ENCODE measurements at regions not wholly inside any gene's neighbourhood (a gene's known extent, or its start where the extent isn't known, plus 50 kb on each side); places are given as distances from the start of the nearest gene placed in this dataset.

DNA sequence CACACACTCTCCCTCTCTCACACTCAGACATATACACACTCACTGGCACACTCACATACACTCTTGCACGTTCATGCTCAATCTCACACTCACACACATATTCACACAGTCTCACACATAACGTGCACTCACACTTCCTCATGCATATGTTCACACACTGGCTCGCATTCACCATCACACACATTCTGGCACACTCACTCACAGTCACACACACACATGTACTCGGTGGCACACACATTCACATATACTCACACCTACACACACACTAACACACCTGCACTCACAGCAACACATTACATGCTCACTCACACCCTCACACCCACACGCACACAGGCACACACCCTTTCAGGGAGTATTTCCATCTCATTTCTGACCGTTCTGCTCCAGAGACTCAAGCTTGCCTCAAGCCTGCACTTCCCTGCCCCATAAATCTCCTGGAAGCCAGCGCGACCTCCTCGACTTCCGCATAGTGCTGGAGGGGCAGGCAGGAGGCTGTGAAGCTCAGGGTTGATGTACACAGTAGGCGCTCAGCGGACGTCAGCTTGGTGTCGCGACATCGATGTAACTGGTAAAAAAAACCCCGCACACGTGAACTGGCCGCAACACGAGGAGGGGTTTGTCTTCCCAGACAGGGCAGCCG, 66.7 kb upstream of the FOXF1 start:
- H3K79me2 ChIP-seq (ENCODE audit: insufficient read depth, low read length) = no peaks in the 10 kb centered on the region
- no peak for TF ChIP-seq FOSL1 (IDR thresholded peaks at IDR 0.05; ENCODE audit: low read depth)
- TF ChIP-seq, protein P1, sequence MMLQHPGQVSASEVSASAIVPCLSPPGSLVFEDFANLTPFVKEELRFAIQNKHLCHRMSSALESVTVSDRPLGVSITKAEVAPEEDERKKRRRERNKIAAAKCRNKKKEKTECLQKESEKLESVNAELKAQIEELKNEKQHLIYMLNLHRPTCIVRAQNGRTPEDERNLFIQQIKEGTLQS (IDR thresholded peaks at IDR 0.05) = no peak
- TF ChIP-seq, protein P2, sequence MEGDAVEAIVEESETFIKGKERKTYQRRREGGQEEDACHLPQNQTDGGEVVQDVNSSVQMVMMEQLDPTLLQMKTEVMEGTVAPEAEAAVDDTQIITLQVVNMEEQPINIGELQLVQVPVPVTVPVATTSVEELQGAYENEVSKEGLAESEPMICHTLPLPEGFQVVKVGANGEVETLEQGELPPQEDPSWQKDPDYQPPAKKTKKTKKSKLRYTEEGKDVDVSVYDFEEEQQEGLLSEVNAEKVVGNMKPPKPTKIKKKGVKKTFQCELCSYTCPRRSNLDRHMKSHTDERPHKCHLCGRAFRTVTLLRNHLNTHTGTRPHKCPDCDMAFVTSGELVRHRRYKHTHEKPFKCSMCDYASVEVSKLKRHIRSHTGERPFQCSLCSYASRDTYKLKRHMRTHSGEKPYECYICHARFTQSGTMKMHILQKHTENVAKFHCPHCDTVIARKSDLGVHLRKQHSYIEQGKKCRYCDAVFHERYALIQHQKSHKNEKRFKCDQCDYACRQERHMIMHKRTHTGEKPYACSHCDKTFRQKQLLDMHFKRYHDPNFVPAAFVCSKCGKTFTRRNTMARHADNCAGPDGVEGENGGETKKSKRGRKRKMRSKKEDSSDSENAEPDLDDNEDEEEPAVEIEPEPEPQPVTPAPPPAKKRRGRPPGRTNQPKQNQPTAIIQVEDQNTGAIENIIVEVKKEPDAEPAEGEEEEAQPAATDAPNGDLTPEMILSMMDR (IDR thresholded peaks at IDR 0.05 in 2 of 3, conservative IDR thresholded peaks at IDR 0.05 in 1 of 3; ENCODE audit: borderline replicate concordance in 1 of 3, insufficient read depth in 1 of 3, low read depth in 2 of 3, low read length in 2 of 3) = no peak
- no peaks in the 10 kb centered on the region for H3K4me1 ChIP-seq (ENCODE audit: control insufficient read depth in 1 of 2, insufficient read depth in 2 of 2, low read length in 2 of 2)
- peaks cover 13% of the 10 kb centered on the region; the same call in 1 of the 2 replicates for H3K27me3 ChIP-seq (ENCODE audit: insufficient read depth, low read length)
- no peaks in the 10 kb centered on the region for H3K36me3 ChIP-seq (ENCODE audit: control insufficient read depth in 1 of 2, insufficient read depth in 2 of 2, low read length in 2 of 2)
- no peaks in the 10 kb centered on the region for H3K9me3 ChIP-seq (ENCODE audit: control insufficient read depth in 1 of 2, insufficient read depth in 1 of 2, low read depth in 1 of 2, low read length in 2 of 2)
- no peak overlapping the region for H3K4me2 ChIP-seq (ENCODE audit: low read length)
- no peaks in the 10 kb centered on the region for H4K20me1 ChIP-seq (ENCODE audit: insufficient read depth)
- ChIA-PET POLR2A (no interaction called here), CTCF (no interaction called here), RAD21 (ENCODE audit: low non-redundant PET in 1 of 2, low total read pairs in 2 of 2, uncharacterized antibody in 2 of 2, unreplicated experiment in 2 of 2) (no interaction called here)
- no peak overlapping the region for H3K4me3 ChIP-seq (replicated peaks in 1 of 2; ENCODE audit: low read depth in 1 of 2, low read length in 2 of 2)
- ATAC-seq (no peak), DNase-seq (ENCODE audit: low read depth, low spot score) (no peak)
- H3K9ac ChIP-seq (ENCODE audit: low read length) = no peak overlapping the region
- H3K9me2 ChIP-seq (ENCODE audit: insufficient read depth) = no peaks in the 10 kb centered on the region
- no TSS peak for BruUV-seq (replicated peaks)
- no peak overlapping the region for H3K27ac ChIP-seq (ENCODE audit: low read depth, low read length)
- no peak overlapping the region for H2AFZ ChIP-seq (ENCODE audit: low read depth, low read length, poor library complexity, severe bottlenecking)
- intact Hi-C loops (cut with micrococcal nuclease) = no loop called here

DNA sequence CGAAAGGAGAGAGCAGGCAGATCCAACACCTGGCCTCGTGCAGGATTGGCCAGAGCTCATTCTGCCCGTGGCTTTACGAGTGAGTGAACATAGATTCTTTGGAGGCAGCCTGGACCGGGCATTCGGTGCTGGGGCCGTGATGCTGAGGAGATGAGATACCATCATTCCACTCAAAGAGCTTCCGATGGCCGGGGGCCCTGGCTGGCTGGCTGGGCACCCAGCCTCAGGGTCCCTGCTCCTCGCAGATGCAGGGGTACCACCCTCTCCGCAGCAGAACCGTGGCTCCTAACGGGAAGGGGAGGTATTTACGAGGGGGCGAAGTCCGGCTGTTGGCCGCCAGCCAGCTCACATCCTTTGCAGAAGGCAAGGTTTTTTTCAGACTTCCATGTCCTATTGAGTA, 66.1 kb upstream of the FOXF1 start:
- Histone ChIP-seq H3K36me3 (ENCODE audit: control insufficient read depth in 1 of 2, insufficient read depth in 2 of 2, low read length in 2 of 2) (no peaks in the 10 kb centered on the region), H3K27me3 (ENCODE audit: insufficient read depth, low read length) (peaks cover 9% of the 10 kb centered on the region; the same call in 1 of the 2 replicates), H3K27ac (ENCODE audit: low read depth, low read length) (no peak overlapping the region), H2AFZ (ENCODE audit: low read depth, low read length, poor library complexity, severe bottlenecking) (no peak overlapping the region), H4K20me1 (ENCODE audit: insufficient read depth) (no peaks in the 10 kb centered on the region), H3K4me2 (ENCODE audit: low read length) (no peak overlapping the region), H3K4me3 (replicated peaks in 1 of 2; ENCODE audit: low read depth in 1 of 2, low read length in 2 of 2) (no peak overlapping the region), H3K9me3 (ENCODE audit: control insufficient read depth in 1 of 2, insufficient read depth in 1 of 2, low read depth in 1 of 2, low read length in 2 of 2) (no peaks in the 10 kb centered on the region), H3K4me1 (ENCODE audit: control insufficient read depth in 1 of 2, insufficient read depth in 2 of 2, low read length in 2 of 2) (no peaks in the 10 kb centered on the region), H3K9me2 (ENCODE audit: insufficient read depth) (no peaks in the 10 kb centered on the region), H3K9ac (ENCODE audit: low read length) (no peak overlapping the region), H3K79me2 (ENCODE audit: insufficient read depth, low read length) (no peaks in the 10 kb centered on the region)
- BruUV-seq (replicated peaks) = no TSS peak
- ChIA-PET RAD21 (ENCODE audit: low non-redundant PET in 1 of 2, low total read pairs in 2 of 2, uncharacterized antibody in 2 of 2, unreplicated experiment in 2 of 2) (no interaction called here), CTCF (no interaction called here), POLR2A (no interaction called here)
- ATAC-seq (no peak), DNase-seq (ENCODE audit: low read depth, low spot score) (no peak)
- intact Hi-C loops (cut with micrococcal nuclease) = no loop called here
- TF ChIP-seq EGR1 (IDR thresholded peaks at IDR 0.05; ENCODE audit: low read depth) (no peak), FOSL1 (IDR thresholded peaks at IDR 0.05; ENCODE audit: low read depth) (no peak), EZH2phosphoT487 (IDR thresholded peaks at IDR 0.05; ENCODE audit: borderline replicate concordance) (no peak), ZNF274 (IDR thresholded peaks at IDR 0.05; ENCODE audit: low read depth, low read length) (no peak), SRF (IDR thresholded peaks at IDR 0.05; ENCODE audit: low read depth) (no peak), EZH2 (IDR thresholded peaks at IDR 0.05) (no peak)
